KMS-11 (cell line): ENCODE measurements at regions not wholly inside any gene's neighbourhood (a gene's known extent, or its start where the extent isn't known, plus 50 kb on each side); places are given as distances from the start of the nearest gene placed in this dataset.

Experiments
- H2AFZ ChIP-seq: fragments of 200-600 bp; sonication (generic); 2 replicates; pipeline ENCODE4 v1.6.1; 2016; ENCODE audit warnings: antibody characterized with exemption, mixed run types, low read depth
- H3K27ac ChIP-seq: fragments of 200-600 bp; sonication (generic); 2 replicates; pipeline ENCODE4 v1.6.1; 2016; ENCODE audit warnings: mild to moderate bottlenecking, mixed run types
- H3K27me3 ChIP-seq: fragments of 200-600 bp; sonication (generic); 2 replicates; pipeline ENCODE4 v1.6.1; 2017; ENCODE audit warnings: mild to moderate bottlenecking, low read depth, mixed run types, moderate library complexity; ENCODE audit not compliant: insufficient read depth
- H3K36me3 ChIP-seq: fragments of 200-600 bp; sonication (generic); 2 replicates; pipeline ENCODE4 v1.6.1; 2017; ENCODE audit warnings: mild to moderate bottlenecking, mixed run types; ENCODE audit not compliant: insufficient read depth
- H3K4me1 ChIP-seq: fragments of 200-600 bp; sonication (generic); 2 replicates; pipeline ENCODE4 v1.6.1; 2016; ENCODE audit warnings: mild to moderate bottlenecking, low read depth, mixed run types; ENCODE audit not compliant: poor library complexity, severe bottlenecking
- H3K4me2 ChIP-seq: fragments of 200-600 bp; sonication (generic); 2 replicates; pipeline ENCODE4 v1.7.0; 2016; ENCODE audit warnings: mild to moderate bottlenecking, mixed run types
- H3K4me3 ChIP-seq: fragments of 200-600 bp; sonication (generic); IDR thresholded peaks from 2 replicates; pipeline ENCODE4 v1.6.1; 2017; ENCODE audit warnings: low read depth, low read length, mixed read lengths; ENCODE audit not compliant: insufficient read depth
- H3K79me2 ChIP-seq: fragments of 200-600 bp; sonication (generic); 2 replicates; pipeline ENCODE4 v1.6.1; 2016; ENCODE audit warnings: low read depth, mixed run types; ENCODE audit not compliant: insufficient read depth
- H3K9ac ChIP-seq: fragments of 200-600 bp; sonication (generic); 2 replicates; pipeline ENCODE4 v1.6.1; 2016; ENCODE audit warnings: mild to moderate bottlenecking, mixed run types
- H4K20me1 ChIP-seq: fragments of 200-600 bp; sonication (generic); 2 replicates; pipeline ENCODE4 v1.6.1; 2016; ENCODE audit warnings: mild to moderate bottlenecking, mixed run types; ENCODE audit not compliant: insufficient read depth
- TF ChIP-seq, protein P1 (sequence below): fragments of 200-600 bp; sonication (generic); conservative IDR thresholded peaks from 2 replicates; pipeline ENCODE4 v1.6.1; 2017; ENCODE audit warnings: low read depth, mild to moderate bottlenecking, antibody characterized with exemption, low read length, moderate library complexity, mixed read lengths

DNA sequence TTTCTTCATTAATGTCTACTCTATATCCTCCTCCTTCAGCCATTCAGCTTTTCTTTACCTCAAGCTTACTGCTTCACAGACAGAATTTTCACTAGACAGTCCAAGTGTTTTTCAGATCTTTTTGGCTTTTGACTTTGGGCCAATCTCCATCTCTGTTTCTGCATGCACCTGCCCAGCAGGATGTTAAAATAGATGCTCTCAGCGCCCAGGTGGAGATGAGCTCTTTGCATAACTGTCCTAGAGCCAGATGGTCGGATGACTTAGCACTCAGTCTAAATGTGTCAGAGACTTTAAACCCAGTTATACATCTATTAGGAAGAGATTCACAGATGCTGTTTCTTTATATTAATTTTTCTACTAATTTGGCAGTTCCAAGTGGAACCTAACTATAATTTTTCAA lies 80.3 kb upstream of the SSTR1 start:
- no peak overlapping the region for H3K27ac ChIP-seq
- no peaks in the 10 kb centered on the region for H3K4me1 ChIP-seq
- H3K9ac ChIP-seq = no peak overlapping the region
- H3K36me3 ChIP-seq = no peaks in the 10 kb centered on the region
- no peak overlapping the region for H2AFZ ChIP-seq
- H3K4me3 ChIP-seq = no peak overlapping the region
- H4K20me1 ChIP-seq = no peaks in the 10 kb centered on the region
- no peaks in the 10 kb centered on the region for H3K79me2 ChIP-seq
- TF ChIP-seq, protein P1, sequence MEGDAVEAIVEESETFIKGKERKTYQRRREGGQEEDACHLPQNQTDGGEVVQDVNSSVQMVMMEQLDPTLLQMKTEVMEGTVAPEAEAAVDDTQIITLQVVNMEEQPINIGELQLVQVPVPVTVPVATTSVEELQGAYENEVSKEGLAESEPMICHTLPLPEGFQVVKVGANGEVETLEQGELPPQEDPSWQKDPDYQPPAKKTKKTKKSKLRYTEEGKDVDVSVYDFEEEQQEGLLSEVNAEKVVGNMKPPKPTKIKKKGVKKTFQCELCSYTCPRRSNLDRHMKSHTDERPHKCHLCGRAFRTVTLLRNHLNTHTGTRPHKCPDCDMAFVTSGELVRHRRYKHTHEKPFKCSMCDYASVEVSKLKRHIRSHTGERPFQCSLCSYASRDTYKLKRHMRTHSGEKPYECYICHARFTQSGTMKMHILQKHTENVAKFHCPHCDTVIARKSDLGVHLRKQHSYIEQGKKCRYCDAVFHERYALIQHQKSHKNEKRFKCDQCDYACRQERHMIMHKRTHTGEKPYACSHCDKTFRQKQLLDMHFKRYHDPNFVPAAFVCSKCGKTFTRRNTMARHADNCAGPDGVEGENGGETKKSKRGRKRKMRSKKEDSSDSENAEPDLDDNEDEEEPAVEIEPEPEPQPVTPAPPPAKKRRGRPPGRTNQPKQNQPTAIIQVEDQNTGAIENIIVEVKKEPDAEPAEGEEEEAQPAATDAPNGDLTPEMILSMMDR = no peak
- no peak overlapping the region for H3K4me2 ChIP-seq
- H3K27me3 ChIP-seq = no peaks in the 10 kb centered on the region

DNA sequence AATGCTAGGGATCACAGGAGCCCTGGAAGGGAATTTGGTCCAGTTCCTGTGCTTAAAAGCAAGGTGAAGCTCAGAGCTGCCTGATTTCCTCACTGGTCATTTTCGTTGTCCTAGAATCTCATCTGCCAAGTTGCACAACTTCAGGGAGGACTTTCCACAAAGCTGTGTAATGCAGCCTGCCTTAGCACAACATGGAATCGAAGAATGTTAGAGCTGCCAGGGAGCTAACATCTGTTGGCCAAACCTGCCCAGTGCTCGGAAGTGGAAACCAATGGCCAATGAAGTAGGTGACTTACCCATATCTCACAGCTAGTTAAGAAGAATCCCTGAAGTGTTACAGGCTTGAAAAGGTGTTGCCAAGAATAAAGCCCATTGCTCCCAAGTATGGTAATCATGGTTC lies 79.9 kb upstream of the SSTR1 start:
- no peak overlapping the region for H2AFZ ChIP-seq
- no peak overlapping the region for H3K27ac ChIP-seq
- no peaks in the 10 kb centered on the region for H3K4me1 ChIP-seq
- TF ChIP-seq, protein P1 = no peak
- H4K20me1 ChIP-seq = no peaks in the 10 kb centered on the region
- H3K9ac ChIP-seq = no peak overlapping the region
- H3K4me2 ChIP-seq = no peak overlapping the region
- no peaks in the 10 kb centered on the region for H3K79me2 ChIP-seq
- H3K4me3 ChIP-seq = no peak overlapping the region
- H3K36me3 ChIP-seq = no peaks in the 10 kb centered on the region
- H3K27me3 ChIP-seq = no peaks in the 10 kb centered on the region

DNA sequence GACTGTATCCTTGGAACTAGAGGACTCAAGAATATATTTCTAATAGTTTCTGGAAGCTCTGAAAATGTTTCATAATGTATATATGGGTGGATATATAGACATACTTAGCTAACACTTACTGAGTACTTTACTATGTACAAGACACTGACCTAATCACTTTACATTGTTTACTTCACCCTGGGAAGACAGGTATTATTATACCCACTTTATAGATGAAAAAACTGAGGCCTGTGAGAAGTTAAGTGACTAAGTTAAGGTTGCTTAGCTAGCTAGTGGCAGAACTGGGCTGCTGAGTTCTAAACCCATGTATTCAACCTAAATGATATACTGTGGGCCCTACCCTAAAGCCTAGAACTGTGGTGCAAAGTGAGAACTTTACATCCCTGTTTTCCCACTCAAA lies 79.1 kb upstream of the SSTR1 start:
- Histone ChIP-seq H3K4me2 (no peak overlapping the region), H3K4me1 (no peaks in the 10 kb centered on the region), H3K9ac (no peak overlapping the region), H3K36me3 (no peaks in the 10 kb centered on the region), H4K20me1 (no peaks in the 10 kb centered on the region), H3K27me3 (no peaks in the 10 kb centered on the region), H3K4me3 (no peak overlapping the region), H2AFZ (no peak overlapping the region), H3K79me2 (no peaks in the 10 kb centered on the region), H3K27ac (no peak overlapping the region)
- TF ChIP-seq, protein P1 = no peak

DNA sequence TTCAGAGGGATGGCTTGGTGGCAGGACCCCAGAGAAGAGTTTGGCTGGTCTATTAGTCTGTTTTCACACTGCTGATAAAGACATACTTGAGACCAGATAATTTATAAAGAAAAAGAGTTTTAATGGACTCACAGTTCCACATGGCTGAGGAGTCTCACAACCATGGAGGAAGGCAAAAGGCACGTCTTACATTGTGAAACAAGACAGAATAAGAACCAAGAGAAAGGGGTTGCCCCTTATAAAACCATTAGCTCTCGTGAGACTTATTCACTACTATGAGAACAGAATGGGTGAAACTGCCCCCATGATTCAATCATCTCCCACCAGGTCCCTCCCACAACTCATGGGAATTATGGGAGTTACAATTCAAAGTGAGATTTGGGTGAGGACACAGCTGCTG lies 78.5 kb upstream of the SSTR1 start:
- Histone ChIP-seq H3K9ac (no peak overlapping the region), H2AFZ (no peak overlapping the region), H4K20me1 (no peaks in the 10 kb centered on the region), H3K79me2 (no peaks in the 10 kb centered on the region), H3K4me1 (no peaks in the 10 kb centered on the region), H3K36me3 (no peaks in the 10 kb centered on the region), H3K27ac (no peak overlapping the region), H3K27me3 (no peaks in the 10 kb centered on the region), H3K4me3 (no peak overlapping the region), H3K4me2 (no peak overlapping the region)
- TF ChIP-seq, protein P1 = no peak

DNA sequence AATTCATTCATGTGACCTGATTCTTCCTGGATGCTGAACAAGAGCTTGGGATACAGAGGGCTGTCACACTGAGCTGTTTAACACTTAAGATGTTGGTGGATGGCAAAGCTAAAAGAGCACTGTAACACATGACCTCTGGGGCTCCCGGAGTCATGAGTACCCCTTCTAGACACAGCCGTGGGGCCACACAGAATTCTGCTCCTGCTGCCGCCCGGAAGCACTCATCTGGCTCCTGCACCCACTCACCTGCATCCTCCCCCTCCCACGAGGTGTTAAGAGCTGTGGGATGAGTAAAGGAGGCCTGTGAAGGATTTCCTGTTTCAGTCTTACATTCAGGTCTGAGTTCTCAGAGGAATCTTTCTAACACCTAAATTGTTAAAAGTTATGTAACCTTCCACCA lies 78.0 kb upstream of the SSTR1 start:
- Histone ChIP-seq H3K4me2 (no peak overlapping the region), H3K9ac (no peak overlapping the region), H3K79me2 (no peaks in the 10 kb centered on the region), H2AFZ (no peak overlapping the region), H3K4me3 (no peak overlapping the region), H3K27me3 (no peaks in the 10 kb centered on the region), H3K4me1 (no peaks in the 10 kb centered on the region), H3K27ac (no peak overlapping the region), H4K20me1 (no peaks in the 10 kb centered on the region), H3K36me3 (no peaks in the 10 kb centered on the region)
- TF ChIP-seq, protein P1 = no peak
